ENCODE measurements at regions not wholly inside any gene's neighbourhood (a gene's known extent, or its start where the extent isn't known, plus 50 kb on each side); places are given as distances from the start of the nearest gene placed in this dataset.

DNA sequence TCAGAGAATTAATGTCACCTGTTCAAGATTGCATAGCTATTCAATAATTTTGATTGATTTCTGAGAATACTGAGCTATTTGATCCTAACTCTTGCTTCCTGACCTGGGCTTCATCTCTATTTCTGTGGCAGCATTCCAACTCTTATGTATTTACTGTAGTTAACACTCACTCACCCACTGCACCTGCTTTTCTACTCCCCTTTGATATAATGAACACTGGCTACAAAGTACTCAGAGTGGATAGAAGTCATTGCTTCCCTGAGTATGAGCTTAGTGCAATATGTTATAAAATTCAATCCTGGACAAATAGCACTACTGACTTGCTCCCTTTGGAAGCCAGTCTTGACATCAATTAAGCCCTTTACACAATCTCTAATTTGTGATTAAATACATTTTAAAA is 117.2 kb downstream of the APIP start:
- TF ChIP-seq, protein P1, sequence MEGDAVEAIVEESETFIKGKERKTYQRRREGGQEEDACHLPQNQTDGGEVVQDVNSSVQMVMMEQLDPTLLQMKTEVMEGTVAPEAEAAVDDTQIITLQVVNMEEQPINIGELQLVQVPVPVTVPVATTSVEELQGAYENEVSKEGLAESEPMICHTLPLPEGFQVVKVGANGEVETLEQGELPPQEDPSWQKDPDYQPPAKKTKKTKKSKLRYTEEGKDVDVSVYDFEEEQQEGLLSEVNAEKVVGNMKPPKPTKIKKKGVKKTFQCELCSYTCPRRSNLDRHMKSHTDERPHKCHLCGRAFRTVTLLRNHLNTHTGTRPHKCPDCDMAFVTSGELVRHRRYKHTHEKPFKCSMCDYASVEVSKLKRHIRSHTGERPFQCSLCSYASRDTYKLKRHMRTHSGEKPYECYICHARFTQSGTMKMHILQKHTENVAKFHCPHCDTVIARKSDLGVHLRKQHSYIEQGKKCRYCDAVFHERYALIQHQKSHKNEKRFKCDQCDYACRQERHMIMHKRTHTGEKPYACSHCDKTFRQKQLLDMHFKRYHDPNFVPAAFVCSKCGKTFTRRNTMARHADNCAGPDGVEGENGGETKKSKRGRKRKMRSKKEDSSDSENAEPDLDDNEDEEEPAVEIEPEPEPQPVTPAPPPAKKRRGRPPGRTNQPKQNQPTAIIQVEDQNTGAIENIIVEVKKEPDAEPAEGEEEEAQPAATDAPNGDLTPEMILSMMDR (IDR thresholded peaks at IDR 0.05) = no peak
- TF ChIP-seq POLR2A (IDR thresholded peaks at IDR 0.05) = no peak

Measured in heart left ventricle (tissue), 13 donors.